HuH-7.5 (cell line): ENCODE measurements at regions not wholly inside any gene's neighbourhood (a gene's known extent, or its start where the extent isn't known, plus 50 kb on each side); places are given as distances from the start of the nearest gene placed in this dataset.

ENCODE experiments used
- DNase-seq: peaks from one replicate; pipeline ENCODE4 v3.0.0; 2011; ENCODE audit warnings: low spot score

- no peak for DNase-seq
Measured at GRCh38 chrX:96224279-96224678, 460.4 kb upstream of the DIAPH2 start.

GRCh38 chrX:96244955-96245354, 439.7 kb upstream of the DIAPH2 start:
- DNase-seq = no peak

- DNase-seq = no peak
Measured at GRCh38 chrX:96246436-96246835, 438.2 kb upstream of the DIAPH2 start.
